GM23248 (cell line): ENCODE measurements at regions not wholly inside any gene's neighbourhood (a gene's known extent, or its start where the extent isn't known, plus 50 kb on each side); places are given as distances from the start of the nearest gene placed in this dataset.

Experiments used
- DNase-seq: peaks from one replicate; pipeline ENCODE4 v3.0.0-alpha.2; 2015
- H2AFZ ChIP-seq: fragments of 200-600 bp; sonication (generic); 2 replicates; pipeline ENCODE4 v1.6.1; 2016; ENCODE audit warnings: antibody characterized with exemption
- H3F3A ChIP-seq: fragments of 200-600 bp; sonication (generic); 2 replicates; pipeline ENCODE4 v1.6.1; 2016; ENCODE audit warnings: mild to moderate bottlenecking, antibody characterized with exemption, mixed run types; ENCODE audit not compliant: insufficient read depth
- H3K27ac ChIP-seq: fragments of 200-600 bp; sonication (generic); 2 replicates; pipeline ENCODE4 v1.5.1; 2016; ENCODE audit warnings: mild to moderate bottlenecking
- H3K27me3 ChIP-seq: fragments of 200-600 bp; sonication (generic); replicated peaks from 2 replicates; pipeline ENCODE4 v1.6.1; 2016; ENCODE audit warnings: mild to moderate bottlenecking; ENCODE audit not compliant: insufficient read depth
- H3K36me3 ChIP-seq: fragments of 200-600 bp; sonication (generic); 2 replicates; pipeline ENCODE4 v1.6.1; 2016; ENCODE audit warnings: low read depth, mild to moderate bottlenecking
- H3K4me1 ChIP-seq: fragments of 200-600 bp; sonication (generic); 2 replicates; pipeline ENCODE4 v1.6.1; 2016; ENCODE audit warnings: mild to moderate bottlenecking; ENCODE audit not compliant: insufficient read depth
- H3K4me2 ChIP-seq: fragments of 200-600 bp; sonication (generic); one replicate; pipeline ENCODE4 v1.6.1; 2016; ENCODE audit warnings: mild to moderate bottlenecking; ENCODE audit not compliant: unreplicated experiment
- H3K4me3 ChIP-seq: fragments of 200-600 bp; sonication (generic); 2 replicates; pipeline ENCODE4 v1.5.1; 2016; ENCODE audit warnings: mild to moderate bottlenecking
- H3K79me2 ChIP-seq: fragments of 200-600 bp; sonication (generic); 2 replicates; pipeline ENCODE4 v1.6.1; 2016; ENCODE audit warnings: mild to moderate bottlenecking; ENCODE audit not compliant: insufficient read depth
- H3K9ac ChIP-seq: fragments of 200-600 bp; sonication (generic); 2 replicates; pipeline ENCODE4 v1.6.1; 2016; ENCODE audit warnings: mild to moderate bottlenecking
- H3K9me2 ChIP-seq: fragments of 200-600 bp; sonication (generic); 2 replicates; pipeline ENCODE4 v1.6.1; 2016; ENCODE audit warnings: mixed run types, mild to moderate bottlenecking, moderate library complexity; ENCODE audit not compliant: insufficient read depth
- H3K9me3 ChIP-seq: fragments of 200-600 bp; sonication (generic); one replicate; pipeline ENCODE4 v1.6.1; 2017; ENCODE audit warnings: low read depth
- H4K20me1 ChIP-seq: fragments of 200-600 bp; sonication (generic); 2 replicates; pipeline ENCODE4 v1.6.0; 2016; ENCODE audit not compliant: insufficient read depth
- EZH2 ChIP-seq: fragments of 200-600 bp; sonication (generic); IDR thresholded peaks from 2 replicates; pipeline ENCODE4 v1.6.1; 2018; ENCODE audit warnings: antibody characterized with exemption, mild to moderate bottlenecking; ENCODE audit not compliant: insufficient read depth, poor library complexity, severe bottlenecking
- EZH2phosphoT487 ChIP-seq: fragments of 200-600 bp; sonication (generic); IDR thresholded peaks from 2 replicates; pipeline ENCODE4 v1.6.1; 2018; ENCODE audit warnings: antibody characterized with exemption, moderate library complexity, mild to moderate bottlenecking, low read depth; ENCODE audit not compliant: insufficient read depth
- WGBS, 2 experiments: methylation state at CpG; one replicate each; pipeline ENCODE4 v1.1.6; 2015 to 2017; ENCODE audit warnings: low lambda C conversion rate in 2 of 2, low coverage in 1 of 2; ENCODE audit errors: missing lambda C conversion rate in 2 of 2; 5-methylcytosine and 5-hydroxymethylcytosine counted together
- in situ Hi-C: fragments of 300-500 bp; cut with MboI; formaldehyde crosslinking; loops from 2 replicates; pipeline ENCODE4 v1.15.0; 2020

- H3K79me2 ChIP-seq, result no peaks in the 10 kb centered on the region
- H3K9me2 ChIP-seq, result no peaks in the 10 kb centered on the region
- peaks cover 9% of the 10 kb centered on the region for H3F3A ChIP-seq
- H4K20me1 ChIP-seq, result no peaks in the 10 kb centered on the region
- H3K27ac ChIP-seq, result no peak overlapping the region
- no peak overlapping the region for H3K4me2 ChIP-seq
- peaks cover 12% of the 10 kb centered on the region for H3K4me1 ChIP-seq
- WGBS, 2 experiments, result 10 to 14% methylated on average over 2 of the region's 2 CpGs
- H3K9me3 ChIP-seq, result no peaks in the 10 kb centered on the region
- no peaks in the 10 kb centered on the region for H3K27me3 ChIP-seq
- in situ Hi-C loops, result no loop called here
- TF ChIP-seq EZH2, result no peak
- no peak for TF ChIP-seq EZH2phosphoT487
- H3K36me3 ChIP-seq, result no peaks in the 10 kb centered on the region
- peak; percentile 87 for DNase-seq
- no peak overlapping the region for H3K4me3 ChIP-seq
- H3K9ac ChIP-seq, result no peak overlapping the region
- H2AFZ ChIP-seq, result no peak overlapping the region
Measured at GRCh38 chr1:244778344-244778743, 57.1 kb upstream of the COX20 start.

- Histone ChIP-seq H3K4me2 (no peak overlapping the region), H3K4me1 (peaks cover 12% of the 10 kb centered on the region), H2AFZ (no peak overlapping the region), H3K79me2 (no peaks in the 10 kb centered on the region), H3K9me2 (no peaks in the 10 kb centered on the region), H3K27me3 (no peaks in the 10 kb centered on the region), H3K9ac (no peak overlapping the region), H3K27ac (no peak overlapping the region), H3K4me3 (no peak overlapping the region), H3K9me3 (no peaks in the 10 kb centered on the region), H3K36me3 (no peaks in the 10 kb centered on the region), H4K20me1 (no peaks in the 10 kb centered on the region), H3F3A (peaks cover 9% of the 10 kb centered on the region)
- DNase-seq, result peak; percentile 67
- 74 to 80% methylated on average over 5 of the region's 5 CpGs for WGBS, 2 experiments
- TF ChIP-seq EZH2phosphoT487, result no peak
- TF ChIP-seq EZH2, result no peak
- in situ Hi-C loops, result no loop called here
Measured at GRCh38 chr1:244779410-244779809, 56.0 kb upstream of the COX20 start.

GRCh38 chr1:244780311-244780710 is 55.1 kb upstream of the COX20 start:
- Histone ChIP-seq H4K20me1 (no peaks in the 10 kb centered on the region), H3K9me2 (no peaks in the 10 kb centered on the region), H3K4me3 (no peak overlapping the region), H3K27me3 (no peaks in the 10 kb centered on the region), H3K9ac (no peak overlapping the region), H3K9me3 (no peaks in the 10 kb centered on the region), H3K27ac (no peak overlapping the region), H2AFZ (no peak overlapping the region), H3K4me2 (no peak overlapping the region), H3F3A (peaks cover 9% of the 10 kb centered on the region), H3K79me2 (no peaks in the 10 kb centered on the region), H3K4me1 (peaks cover 12% of the 10 kb centered on the region), H3K36me3 (no peaks in the 10 kb centered on the region)
- WGBS, 2 experiments, result 87 to 93% methylated on average over 6 to 16 of the region's 16 CpGs
- in situ Hi-C loops, result no loop called here
- no peak for TF ChIP-seq EZH2phosphoT487
- no peak for TF ChIP-seq EZH2
- DNase-seq, result no peak

- TF ChIP-seq EZH2phosphoT487, result no peak
- no peak for TF ChIP-seq EZH2
- H3K27ac ChIP-seq, result no peak overlapping the region
- H3K27me3 ChIP-seq, result no peaks in the 10 kb centered on the region
- peaks cover 12% of the 10 kb centered on the region for H3K4me1 ChIP-seq
- peak; percentile 37 for DNase-seq
- H3K4me2 ChIP-seq, result no peak overlapping the region
- no peaks in the 10 kb centered on the region for H3K36me3 ChIP-seq
- peaks cover 9% of the 10 kb centered on the region for H3F3A ChIP-seq
- 45 to 60% methylated on average over 3 of the region's 3 CpGs for WGBS, 2 experiments
- no peaks in the 10 kb centered on the region for H3K79me2 ChIP-seq
- no peaks in the 10 kb centered on the region for H3K9me2 ChIP-seq
- no peak overlapping the region for H3K9ac ChIP-seq
- in situ Hi-C loops, result no loop called here
- H3K9me3 ChIP-seq, result no peaks in the 10 kb centered on the region
- H3K4me3 ChIP-seq, result no peak overlapping the region
- no peaks in the 10 kb centered on the region for H4K20me1 ChIP-seq
- H2AFZ ChIP-seq, result no peak overlapping the region
Measured at GRCh38 chr1:244782056-244782455, 53.4 kb upstream of the COX20 start.

GRCh38 chr1:244783138-244783537 is 52.3 kb upstream of the COX20 start:
- TF ChIP-seq EZH2 (no peak), EZH2phosphoT487 (no peak)
- Histone ChIP-seq H3K9me2 (no peaks in the 10 kb centered on the region), H3K79me2 (no peaks in the 10 kb centered on the region), H3K4me1 (peaks cover 10% of the 10 kb centered on the region), H2AFZ (no peak overlapping the region), H3K27me3 (no peaks in the 10 kb centered on the region), H3K9ac (no peak overlapping the region), H3K4me2 (no peak overlapping the region), H3K9me3 (no peaks in the 10 kb centered on the region), H3K36me3 (no peaks in the 10 kb centered on the region), H3F3A (peaks cover 6% of the 10 kb centered on the region), H4K20me1 (no peaks in the 10 kb centered on the region), H3K27ac (no peak overlapping the region), H3K4me3 (no peak overlapping the region)
- in situ Hi-C loops, result no loop called here
- 85 to 87% methylated on average over 15 of the region's 15 CpGs for WGBS, 2 experiments
- DNase-seq, result no peak
